GM18861 (cell line): ENCODE measurements at regions not wholly inside any gene's neighbourhood (a gene's known extent, or its start where the extent isn't known, plus 50 kb on each side); places are given as distances from the start of the nearest gene placed in this dataset.
"Not testable (repeated sequence)": the region's sequence is repeated elsewhere in the genome, so short reads cannot be mapped to it uniquely, and the experiment has no call there.

ENCODE experiments used
- ATAC-seq: cut with Tn5 transposase; IDR thresholded peaks from one replicate; pipeline ENCODE4 v1.9.1; 2021; ENCODE audit not compliant: unreplicated experiment

DNA sequence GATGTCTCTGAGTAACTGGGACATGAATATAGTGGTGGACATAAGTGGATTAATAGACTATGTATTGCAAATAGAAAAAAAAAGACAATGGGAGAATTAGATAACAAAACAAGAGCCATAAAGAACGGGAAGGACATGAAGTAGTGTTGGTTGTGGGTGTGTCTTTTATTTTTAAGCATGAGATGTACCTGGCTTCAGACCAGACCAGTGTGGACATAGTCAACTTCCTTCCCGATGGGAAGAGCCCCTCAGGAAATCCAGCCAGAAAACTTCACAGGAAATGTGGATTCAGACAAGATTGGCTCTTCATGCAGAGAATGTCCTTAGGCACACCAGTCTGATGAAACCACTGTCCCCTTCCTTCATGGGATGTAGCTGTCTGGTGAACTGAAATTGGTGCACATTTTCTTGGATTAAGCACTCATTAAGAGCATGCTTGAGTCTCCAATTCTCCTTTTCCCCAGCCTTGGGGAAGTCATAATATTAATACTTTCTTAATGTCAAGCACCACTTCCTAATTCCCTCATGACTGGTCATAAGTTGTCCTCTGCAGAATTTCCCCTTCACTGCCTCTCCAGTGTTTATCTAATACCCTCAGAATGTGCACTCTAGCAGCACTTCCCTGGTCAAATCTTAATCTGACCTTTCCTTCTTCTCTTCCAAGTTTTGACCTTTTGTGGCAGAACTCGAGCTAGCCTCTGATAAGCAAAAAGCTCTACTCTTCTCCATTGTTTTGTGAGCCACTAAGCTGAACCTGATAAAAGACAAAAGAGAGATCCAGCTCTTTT, 350.6 kb upstream of the MAF start:
- no peak for ATAC-seq

DNA sequence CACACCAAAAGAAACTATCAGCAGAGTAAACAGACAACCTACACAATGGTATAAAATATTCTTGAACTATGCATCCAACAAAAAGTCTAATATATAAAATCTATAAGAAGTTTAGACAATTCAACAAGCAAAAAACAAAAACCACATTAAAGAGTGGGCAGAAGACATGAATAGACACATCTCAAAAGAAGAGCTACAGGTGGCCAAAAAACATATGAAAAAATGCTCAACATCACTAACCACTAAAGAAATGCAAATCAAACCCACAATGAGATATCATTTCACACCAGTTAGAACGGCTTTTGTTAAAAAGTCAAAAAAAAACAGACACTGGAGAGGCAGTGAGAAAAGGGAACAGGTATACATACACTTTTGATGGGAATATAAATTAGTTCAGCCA, 348.9 kb upstream of the MAF start:
- no peak for ATAC-seq

GRCh38 chr16:79947771-79948170, 347.2 kb upstream of the MAF start:
- no peak for ATAC-seq

GRCh38 chr16:79946252-79946651, 345.7 kb upstream of the MAF start:
- ATAC-seq = no peak

DNA sequence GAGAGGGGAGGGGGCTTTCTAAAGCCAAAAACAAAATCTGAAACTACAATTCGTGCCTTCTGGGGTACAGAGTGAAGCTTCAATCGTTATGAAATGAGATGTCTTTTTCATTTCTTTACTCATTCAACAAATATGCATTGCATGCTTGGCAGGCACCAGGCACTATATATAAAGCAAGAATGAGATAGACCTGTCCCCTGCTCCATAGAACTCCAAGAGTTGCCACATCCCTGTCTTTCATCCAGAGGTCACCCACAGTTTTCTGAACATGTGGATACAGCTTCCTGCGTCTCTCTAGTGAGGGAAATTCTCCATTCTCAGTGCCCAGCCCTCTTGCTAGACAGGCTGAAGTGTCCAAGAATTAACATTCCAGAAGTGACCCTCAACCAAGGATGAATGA, 343.2 kb upstream of the MAF start:
- no peak for ATAC-seq

DNA sequence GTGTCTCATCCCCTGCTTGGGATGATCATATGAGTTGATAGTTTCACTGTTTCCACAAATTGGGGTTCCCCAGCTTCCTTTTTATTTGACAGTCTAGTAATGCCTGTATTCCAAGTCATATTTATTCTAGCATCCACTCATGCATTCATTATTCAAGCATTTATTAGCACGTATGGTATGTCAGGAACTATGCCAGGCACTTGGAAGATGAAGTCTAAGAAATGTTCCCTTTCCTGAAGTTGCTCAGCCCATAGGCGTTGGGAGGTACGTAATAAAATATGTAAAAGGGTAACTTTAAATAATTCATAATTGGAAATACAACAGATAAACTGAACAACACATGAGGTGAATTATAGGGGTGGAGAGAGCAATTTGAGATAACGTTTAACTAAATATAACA, 338.0 kb upstream of the MAF start:
- ATAC-seq = no peak

- not testable (repeated sequence) for ATAC-seq
These were observed 337.1 kb upstream of the MAF start for GRCh38 chr16:79937671-79938070.

DNA sequence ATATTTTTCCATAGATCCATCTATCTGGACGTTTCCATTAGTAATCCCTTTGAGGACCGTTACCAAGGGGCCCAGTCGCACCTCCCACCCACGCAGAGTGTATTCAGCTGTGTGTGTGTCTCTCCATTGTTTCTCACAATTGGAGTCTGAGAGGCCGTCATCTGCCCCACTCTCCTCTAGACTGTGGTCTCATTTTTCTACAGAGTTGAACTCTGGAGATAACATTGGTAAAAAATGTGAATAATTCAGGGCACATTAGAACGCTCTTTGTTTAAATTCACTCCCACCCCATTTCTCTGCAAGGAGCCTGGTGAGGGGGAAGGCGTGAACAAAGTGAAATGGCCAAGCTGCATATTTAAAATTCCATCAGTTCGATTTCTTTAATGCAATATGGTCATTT, 333.1 kb upstream of the MAF start:
- ATAC-seq = no peak

DNA sequence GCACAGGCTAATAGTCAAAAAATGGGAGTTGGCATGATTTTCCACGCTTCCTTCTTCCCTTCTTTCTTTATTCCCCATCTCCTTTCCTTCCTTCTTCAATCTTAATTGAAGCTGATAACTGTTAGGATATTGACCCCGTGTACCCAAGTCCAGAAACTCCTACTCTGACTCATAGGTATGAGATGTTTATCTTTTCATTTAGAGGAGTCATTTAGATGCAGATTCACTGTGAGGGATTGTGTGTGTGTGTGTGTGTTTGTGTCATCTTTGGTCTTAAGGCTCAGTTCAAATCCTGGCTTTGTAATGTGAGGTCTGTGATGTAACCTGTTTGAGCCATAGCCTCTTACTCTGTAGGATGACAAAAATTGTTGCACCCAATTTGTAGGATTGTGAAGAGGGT, 332.0 kb upstream of the MAF start:
- no peak for ATAC-seq

- no peak for ATAC-seq
These were observed 331.2 kb upstream of the MAF start for GRCh38 chr16:79931721-79932120.

DNA sequence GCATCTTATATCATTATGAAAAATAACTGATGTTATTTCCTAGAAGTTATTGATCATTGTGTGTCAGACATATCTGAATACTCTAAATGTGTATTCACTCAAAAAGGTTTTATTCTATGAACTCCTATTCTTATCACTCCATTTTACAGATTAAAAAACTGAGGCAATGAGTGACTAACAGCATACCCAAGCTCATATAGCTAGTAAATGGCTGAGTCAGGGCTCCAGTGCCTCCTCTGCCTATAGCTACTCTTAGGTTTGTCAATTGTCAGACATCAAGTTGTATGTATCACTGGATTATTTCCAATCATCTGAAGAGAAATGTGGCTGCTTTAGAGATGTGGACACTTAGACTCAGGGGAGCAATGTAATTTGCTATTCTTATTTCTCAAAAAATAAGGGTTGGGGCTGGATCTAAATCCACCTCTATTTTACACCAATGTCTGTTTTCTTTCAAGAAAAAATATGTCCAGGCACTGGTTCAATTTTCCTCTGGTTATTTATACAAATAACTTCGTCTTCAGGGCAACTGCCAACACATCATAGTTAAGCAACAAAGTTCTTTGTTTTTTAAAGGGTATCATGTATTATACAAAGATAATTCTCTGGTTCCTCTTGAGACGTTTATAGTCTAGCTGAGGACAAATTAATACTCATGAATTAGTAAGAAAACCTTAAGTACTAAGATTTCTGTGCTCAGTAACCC, 328.9 kb upstream of the MAF start:
- ATAC-seq = no peak

DNA sequence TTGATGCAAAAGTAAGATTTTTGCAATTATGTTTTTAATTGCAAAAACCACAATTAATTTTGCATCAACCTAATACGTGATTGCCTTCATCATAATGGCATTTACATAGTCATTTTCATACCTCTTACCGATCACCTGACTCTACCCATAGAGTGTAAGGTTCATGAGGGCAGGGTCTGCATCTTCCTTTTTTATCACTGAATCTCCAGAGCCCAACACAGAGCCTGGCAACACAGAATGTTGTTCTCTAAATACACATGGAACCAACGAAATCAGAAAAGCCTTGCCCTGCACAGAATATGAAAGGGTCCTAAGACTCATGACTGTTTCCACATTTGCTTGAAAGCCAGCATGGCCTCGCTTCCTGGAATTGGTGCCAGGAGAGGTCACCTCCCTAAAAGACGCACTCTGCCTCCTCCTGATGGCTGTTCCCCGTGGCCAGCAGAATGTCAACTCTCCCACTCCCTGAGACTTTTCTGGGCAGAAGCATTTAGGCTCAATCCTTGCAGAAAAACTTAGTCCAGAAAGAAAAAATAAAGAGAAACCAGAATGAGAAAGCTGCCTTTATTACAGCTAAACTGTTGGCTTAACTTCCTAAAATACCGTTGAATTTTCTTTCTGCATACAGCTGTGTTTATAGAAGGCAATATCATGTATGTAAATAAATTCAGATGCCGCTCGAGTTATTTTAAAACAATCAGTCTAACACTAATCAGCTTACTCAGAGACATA, 327.8 kb upstream of the MAF start:
- ATAC-seq = no peak

DNA sequence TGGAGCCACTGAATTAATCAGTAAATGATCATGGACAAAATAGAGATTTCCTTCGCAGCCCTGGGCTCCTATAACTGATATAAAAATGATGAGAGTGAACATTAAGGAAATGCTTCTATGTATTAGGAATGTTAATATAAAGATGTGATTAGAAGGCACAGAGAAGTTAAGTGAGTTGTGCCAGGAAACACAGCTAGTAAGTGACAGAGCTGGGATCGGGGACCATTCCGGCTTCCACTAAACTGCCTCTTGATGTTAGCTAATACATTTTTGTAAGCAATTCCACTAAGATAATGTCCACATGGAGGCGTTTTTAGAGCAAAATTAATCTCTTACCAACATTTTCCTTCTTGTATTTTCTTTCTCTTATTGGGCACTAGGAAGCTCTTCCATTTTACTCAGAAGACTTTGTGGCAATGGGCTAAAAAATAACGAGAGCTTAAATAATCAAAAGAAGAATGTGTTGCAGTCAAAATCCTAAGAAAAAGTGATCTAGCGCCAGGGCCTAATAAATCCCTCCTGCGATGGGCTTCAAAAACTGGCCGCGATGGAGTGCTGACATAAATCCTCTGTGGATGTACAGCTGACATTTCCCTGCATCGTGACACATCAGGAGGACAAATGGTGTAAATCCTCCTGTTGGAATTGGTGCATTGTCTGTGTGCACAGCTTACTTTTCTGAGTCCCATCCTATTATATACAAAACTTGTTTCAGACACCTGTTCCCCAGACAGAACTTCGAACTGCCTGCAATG, 326.1 kb upstream of the MAF start:
- no peak for ATAC-seq

DNA sequence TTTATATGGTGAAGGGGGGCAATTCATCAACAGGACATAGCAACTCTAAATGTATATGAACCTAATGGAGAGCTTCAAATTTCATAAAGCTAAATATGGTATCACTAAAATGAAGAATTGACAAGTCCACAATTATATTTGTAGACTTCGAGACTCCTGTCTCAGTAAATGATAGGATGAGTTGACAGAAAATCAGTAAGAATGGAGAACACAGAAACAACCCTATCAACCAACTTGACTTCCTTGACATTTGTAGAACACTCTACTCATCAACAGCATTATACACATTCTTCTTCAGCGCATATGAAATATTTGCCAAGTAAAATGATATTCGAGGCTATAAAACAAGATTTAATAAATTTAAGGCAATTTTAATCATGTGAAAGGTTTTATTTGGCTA, 322.9 kb upstream of the MAF start:
- ATAC-seq = no peak

- no peak for ATAC-seq
These were observed 320.1 kb upstream of the MAF start for GRCh38 chr16:79920685-79921084.

DNA sequence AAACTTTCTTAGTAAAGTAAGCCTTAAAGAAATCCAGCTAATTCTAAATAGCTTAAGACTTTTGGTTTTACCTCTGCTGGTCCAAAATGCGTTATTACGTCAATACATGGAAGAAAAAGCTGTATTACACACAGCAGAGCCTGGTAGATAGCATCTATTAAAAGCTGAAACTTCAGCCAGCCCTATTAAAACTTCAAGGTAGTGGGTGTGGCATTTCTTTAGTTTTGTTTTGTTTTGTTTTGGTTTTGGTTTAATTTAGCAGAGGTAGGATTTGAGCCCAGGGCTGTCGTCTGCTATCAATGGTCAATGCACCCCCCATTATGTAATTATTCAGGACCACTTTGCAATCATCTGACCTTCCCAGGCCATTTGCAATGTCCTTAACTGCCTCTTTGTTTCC, 318.4 kb upstream of the MAF start:
- ATAC-seq = no peak

DNA sequence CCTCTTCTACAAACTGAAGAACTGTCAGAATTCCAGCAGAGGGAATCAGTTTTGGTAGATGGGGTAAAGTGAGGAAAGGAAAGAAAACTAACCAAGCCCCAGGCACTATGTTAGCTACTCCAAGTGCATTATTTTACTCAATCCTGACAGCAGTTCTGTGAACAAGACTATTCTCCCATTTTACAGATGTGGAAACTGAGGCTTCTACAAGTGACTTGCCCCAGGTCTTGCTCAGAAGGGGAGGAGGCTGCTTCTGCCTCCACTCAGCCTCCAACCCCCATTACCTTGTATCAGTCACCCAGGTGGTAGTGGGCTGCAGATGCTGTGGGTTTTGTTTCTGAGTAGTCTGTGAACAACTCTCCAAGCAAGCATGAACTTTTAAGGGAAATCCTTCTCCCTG, 315.2 kb upstream of the MAF start:
- no peak for ATAC-seq

DNA sequence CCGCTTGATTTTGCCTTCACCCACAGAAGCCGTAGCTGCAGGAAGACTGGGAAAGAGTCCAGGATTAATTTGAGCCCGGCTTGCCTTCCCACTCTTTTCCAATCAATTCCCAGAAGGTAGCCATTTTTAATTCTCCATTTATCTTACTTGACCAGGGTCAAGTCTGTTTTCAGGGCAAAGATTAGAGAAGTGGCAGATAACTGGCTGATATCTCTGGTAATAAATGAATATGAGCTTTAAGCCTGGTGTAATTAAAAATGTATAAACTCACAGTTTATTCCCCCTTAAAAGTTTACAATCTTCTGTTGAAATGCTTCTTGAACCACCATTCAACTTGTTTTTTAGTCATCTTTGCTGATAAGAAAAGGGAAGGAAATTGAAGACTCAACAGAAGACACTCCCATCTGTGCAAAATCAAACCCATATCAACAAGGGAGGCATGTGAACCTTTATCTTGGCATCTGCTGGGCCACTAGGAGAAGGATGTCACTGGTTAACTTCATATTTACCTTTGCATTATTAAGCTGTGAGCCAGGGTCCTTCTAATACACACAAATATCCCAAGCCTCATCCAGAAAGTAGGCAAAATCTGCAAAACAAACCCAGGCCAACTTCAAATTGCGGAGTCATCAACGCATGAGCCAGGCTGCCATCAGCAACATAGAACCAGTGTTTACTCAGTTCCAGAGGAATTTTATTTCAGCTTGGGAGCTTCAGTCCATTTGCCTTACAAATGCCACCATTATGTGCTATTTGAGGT, 314.6 kb upstream of the MAF start:
- ATAC-seq = no peak

GRCh38 chr16:79912592-79913310, 312.2 kb upstream of the MAF start:
- ATAC-seq = no peak

GRCh38 chr16:79911660-79912059, 311.1 kb upstream of the MAF start:
- ATAC-seq = no peak
